ENCODE measurements at regions not wholly inside any gene's neighbourhood (a gene's known extent, or its start where the extent isn't known, plus 50 kb on each side); places are given as distances from the start of the nearest gene placed in this dataset.
"Not testable (repeated sequence)": the region's sequence is repeated elsewhere in the genome, so short reads cannot be mapped to it uniquely, and the experiment has no call there.

DNA sequence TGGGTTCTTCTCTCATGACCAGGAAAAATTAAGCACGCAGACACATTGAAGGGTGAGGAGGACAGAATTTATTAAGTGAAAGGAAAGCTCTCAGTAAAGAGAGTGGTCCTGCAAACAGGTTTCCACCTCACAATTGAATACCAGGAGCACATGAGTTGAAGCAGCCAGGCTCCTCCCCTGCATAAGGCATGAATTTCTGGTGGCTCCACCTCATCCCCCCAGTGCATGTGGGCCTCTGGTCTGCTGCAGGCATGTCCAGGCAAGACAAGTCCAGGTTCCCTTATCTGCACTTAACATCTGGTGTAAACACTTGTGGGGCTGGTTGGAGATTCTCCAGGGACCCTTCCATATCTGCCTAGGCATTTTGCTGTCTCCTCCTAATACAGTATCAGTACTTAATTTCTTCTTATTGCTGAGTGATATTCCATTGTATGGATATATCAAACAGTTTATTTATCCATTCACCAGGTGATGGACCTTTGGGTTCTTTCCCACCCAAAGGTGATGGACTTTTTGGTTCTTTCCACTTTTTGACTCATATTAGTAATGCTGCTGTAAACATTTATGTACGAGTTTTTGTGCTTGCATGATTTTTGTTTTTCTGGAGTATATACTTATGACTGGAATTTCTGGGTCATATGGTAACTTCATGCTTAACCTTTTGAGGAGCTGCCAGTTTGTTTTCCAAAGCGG, 104.3 kb upstream of the ZNF519 start:
- intact Hi-C loops (cut with micrococcal nuclease; ENCODE audit: unreplicated experiment); H3K36me3 ChIP-seq (replicated peaks in 1 of 2; ENCODE audit: control insufficient read depth in 1 of 2, insufficient read depth in 2 of 2, low read length in 2 of 2); H4K20me1 ChIP-seq (ENCODE audit: insufficient read depth, low read length); H3K9ac ChIP-seq (ENCODE audit: insufficient read depth, low read depth, low read length); FAIRE-seq; CTCF ChIA-PET (ENCODE audit: low intra/inter-chr PET ratio, low total read pairs); POLR2A ChIA-PET; H3K4me1 ChIP-seq (ENCODE audit: insufficient read depth, low read length); H3K27ac ChIP-seq (ENCODE audit: extremely low read length, insufficient read depth, low read length); in situ Hi-C loops (cut with HindIII; ENCODE audit: extremely low pct_ligation_motif_present, low pct_unique_long_range_greater_than_20kb); H3K9me3 ChIP-seq (ENCODE audit: low read length); H3K27me3 ChIP-seq (ENCODE audit: control insufficient read depth in 1 of 2, insufficient read depth in 2 of 2, low read length in 2 of 2); DNase-seq (ENCODE audit: low spot score); BruUV-seq (replicated peaks); H3K79me2 ChIP-seq (ENCODE audit: insufficient read depth, low read length); H2AFZ ChIP-seq (ENCODE audit: low read length); ATAC-seq; H3K4me2 ChIP-seq (ENCODE audit: low read depth, low read length); H3K4me3 ChIP-seq (replicated peaks in 1 of 3; ENCODE audit: insufficient read depth in 1 of 3, low read depth in 2 of 3, low read length in 3 of 3): not testable (repeated sequence)
- TF ChIP-seq TP53 (CRISPR knock-in tag; conservative IDR thresholded peaks at IDR 0.05): 0 out of 2 replicates have a peak, but pooled peaks have one; percentile 39
- 92% methylated on average over 3 of the region's 3 CpGs for WGBS (ENCODE audit: low lambda C conversion rate)

DNA sequence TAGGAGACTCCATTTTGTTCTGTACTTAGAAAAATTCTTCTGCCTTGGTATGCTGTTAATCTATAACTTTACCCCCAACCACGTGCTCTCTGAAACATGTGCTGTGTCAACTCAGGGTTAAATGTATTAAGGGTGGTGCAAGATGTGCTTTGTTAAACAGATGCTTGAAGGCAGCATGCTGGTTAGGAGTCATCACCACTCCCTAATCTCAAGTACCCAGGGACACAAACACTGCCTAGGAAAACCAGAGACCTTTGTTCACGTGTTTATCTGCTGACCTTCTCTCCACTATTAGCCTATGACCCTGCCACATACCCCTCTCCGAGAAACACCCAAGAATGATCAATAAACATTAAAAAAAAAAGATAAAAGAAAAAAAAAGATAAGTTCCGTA, 93.0 kb upstream of the ZNF519 start:
- H3K79me2 ChIP-seq (ENCODE audit: insufficient read depth, low read length); H3K36me3 ChIP-seq (replicated peaks in 1 of 2; ENCODE audit: control insufficient read depth in 1 of 2, insufficient read depth in 2 of 2, low read length in 2 of 2); H3K9ac ChIP-seq (ENCODE audit: insufficient read depth, low read depth, low read length); intact Hi-C loops (cut with micrococcal nuclease; ENCODE audit: unreplicated experiment); H3K27me3 ChIP-seq (ENCODE audit: control insufficient read depth in 1 of 2, insufficient read depth in 2 of 2, low read length in 2 of 2); H4K20me1 ChIP-seq (ENCODE audit: insufficient read depth, low read length); H3K4me3 ChIP-seq (replicated peaks in 1 of 3; ENCODE audit: insufficient read depth in 1 of 3, low read depth in 2 of 3, low read length in 3 of 3); in situ Hi-C loops (cut with HindIII; ENCODE audit: extremely low pct_ligation_motif_present, low pct_unique_long_range_greater_than_20kb); H2AFZ ChIP-seq (ENCODE audit: low read length); POLR2A ChIA-PET; H3K9me3 ChIP-seq (ENCODE audit: low read length); CTCF ChIA-PET (ENCODE audit: low intra/inter-chr PET ratio, low total read pairs); BruUV-seq (replicated peaks): not testable (repeated sequence)
- peak; percentile 64 for DNase-seq (ENCODE audit: low spot score)
- Histone ChIP-seq H3K4me2 (ENCODE audit: low read depth, low read length) (peak overlapping the region; percentile 23; the same call in 1 of the 2 replicates), H3K4me1 (ENCODE audit: insufficient read depth, low read length) (peaks cover 13% of the 10 kb centered on the region), H3K27ac (ENCODE audit: extremely low read length, insufficient read depth, low read length) (peak overlapping the region; percentile 26)
- WGBS (ENCODE audit: low lambda C conversion rate): 2% methylated on average over 4 of the region's 4 CpGs
- peak; percentile 43; the same call in 1 of the 3 replicates for ATAC-seq
- peak; percentile 21 for FAIRE-seq
- TF ChIP-seq, protein P1, sequence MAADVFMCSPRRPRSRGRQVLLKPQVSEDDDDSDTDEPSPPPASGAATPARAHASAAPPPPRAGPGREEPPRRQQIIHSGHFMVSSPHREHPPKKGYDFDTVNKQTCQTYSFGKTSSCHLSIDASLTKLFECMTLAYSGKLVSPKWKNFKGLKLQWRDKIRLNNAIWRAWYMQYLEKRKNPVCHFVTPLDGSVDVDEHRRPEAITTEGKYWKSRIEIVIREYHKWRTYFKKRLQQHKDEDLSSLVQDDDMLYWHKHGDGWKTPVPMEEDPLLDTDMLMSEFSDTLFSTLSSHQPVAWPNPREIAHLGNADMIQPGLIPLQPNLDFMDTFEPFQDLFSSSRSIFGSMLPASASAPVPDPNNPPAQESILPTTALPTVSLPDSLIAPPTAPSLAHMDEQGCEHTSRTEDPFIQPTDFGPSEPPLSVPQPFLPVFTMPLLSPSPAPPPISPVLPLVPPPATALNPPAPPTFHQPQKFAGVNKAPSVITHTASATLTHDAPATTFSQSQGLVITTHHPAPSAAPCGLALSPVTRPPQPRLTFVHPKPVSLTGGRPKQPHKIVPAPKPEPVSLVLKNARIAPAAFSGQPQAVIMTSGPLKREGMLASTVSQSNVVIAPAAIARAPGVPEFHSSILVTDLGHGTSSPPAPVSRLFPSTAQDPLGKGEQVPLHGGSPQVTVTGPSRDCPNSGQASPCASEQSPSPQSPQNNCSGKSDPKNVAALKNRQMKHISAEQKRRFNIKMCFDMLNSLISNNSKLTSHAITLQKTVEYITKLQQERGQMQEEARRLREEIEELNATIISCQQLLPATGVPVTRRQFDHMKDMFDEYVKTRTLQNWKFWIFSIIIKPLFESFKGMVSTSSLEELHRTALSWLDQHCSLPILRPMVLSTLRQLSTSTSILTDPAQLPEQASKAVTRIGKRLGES (CRISPR knock-in tag; IDR thresholded peaks at IDR 0.05; ENCODE audit: borderline replicate concordance): peak; percentile 57; the same call in 1 of the 2 replicates
- TF ChIP-seq, protein P2, sequence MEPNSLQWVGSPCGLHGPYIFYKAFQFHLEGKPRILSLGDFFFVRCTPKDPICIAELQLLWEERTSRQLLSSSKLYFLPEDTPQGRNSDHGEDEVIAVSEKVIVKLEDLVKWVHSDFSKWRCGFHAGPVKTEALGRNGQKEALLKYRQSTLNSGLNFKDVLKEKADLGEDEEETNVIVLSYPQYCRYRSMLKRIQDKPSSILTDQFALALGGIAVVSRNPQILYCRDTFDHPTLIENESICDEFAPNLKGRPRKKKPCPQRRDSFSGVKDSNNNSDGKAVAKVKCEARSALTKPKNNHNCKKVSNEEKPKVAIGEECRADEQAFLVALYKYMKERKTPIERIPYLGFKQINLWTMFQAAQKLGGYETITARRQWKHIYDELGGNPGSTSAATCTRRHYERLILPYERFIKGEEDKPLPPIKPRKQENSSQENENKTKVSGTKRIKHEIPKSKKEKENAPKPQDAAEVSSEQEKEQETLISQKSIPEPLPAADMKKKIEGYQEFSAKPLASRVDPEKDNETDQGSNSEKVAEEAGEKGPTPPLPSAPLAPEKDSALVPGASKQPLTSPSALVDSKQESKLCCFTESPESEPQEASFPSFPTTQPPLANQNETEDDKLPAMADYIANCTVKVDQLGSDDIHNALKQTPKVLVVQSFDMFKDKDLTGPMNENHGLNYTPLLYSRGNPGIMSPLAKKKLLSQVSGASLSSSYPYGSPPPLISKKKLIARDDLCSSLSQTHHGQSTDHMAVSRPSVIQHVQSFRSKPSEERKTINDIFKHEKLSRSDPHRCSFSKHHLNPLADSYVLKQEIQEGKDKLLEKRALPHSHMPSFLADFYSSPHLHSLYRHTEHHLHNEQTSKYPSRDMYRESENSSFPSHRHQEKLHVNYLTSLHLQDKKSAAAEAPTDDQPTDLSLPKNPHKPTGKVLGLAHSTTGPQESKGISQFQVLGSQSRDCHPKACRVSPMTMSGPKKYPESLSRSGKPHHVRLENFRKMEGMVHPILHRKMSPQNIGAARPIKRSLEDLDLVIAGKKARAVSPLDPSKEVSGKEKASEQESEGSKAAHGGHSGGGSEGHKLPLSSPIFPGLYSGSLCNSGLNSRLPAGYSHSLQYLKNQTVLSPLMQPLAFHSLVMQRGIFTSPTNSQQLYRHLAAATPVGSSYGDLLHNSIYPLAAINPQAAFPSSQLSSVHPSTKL (CRISPR knock-in tag; IDR thresholded peaks at IDR 0.05): peak; percentile 90
- TF ChIP-seq USF2 (IDR thresholded peaks at IDR 0.05; ENCODE audit: low read depth, low read length): peak; percentile 38; the same call in 1 of the 2 replicates
- TF ChIP-seq USF2 (CRISPR knock-in tag; IDR thresholded peaks at IDR 0.05; ENCODE audit: borderline replicate concordance): peak; percentile 79; the same call in 1 of the 2 replicates
- TF ChIP-seq ZNF652 (CRISPR knock-in tag; IDR thresholded peaks at IDR 0.05; ENCODE audit: borderline replicate concordance, low read depth): peak; percentile 86
- TF ChIP-seq NCOA2 (CRISPR knock-in tag; IDR thresholded peaks at IDR 0.05): peak; percentile 72
- peak; percentile 46 for TF ChIP-seq HNF4A (CRISPR knock-in tag; IDR thresholded peaks at IDR 0.05)
